ENCODE measurements at regions not wholly inside any gene's neighbourhood (a gene's known extent, or its start where the extent isn't known, plus 50 kb on each side); places are given as distances from the start of the nearest gene placed in this dataset.

GRCh38 chr10:3222626-3223025 is 50.0 kb upstream of the PITRM1 start:
- Histone ChIP-seq H3K4me3 (ENCODE audit: low read length) (no peak overlapping the region), H2AFZ (ENCODE audit: low read length) (no peak overlapping the region), H4K20me1 (ENCODE audit: low read length) (no peaks in the 10 kb centered on the region), H3F3A (ENCODE audit: low read length, unreplicated experiment) (no peaks in the 10 kb centered on the region), H3K9me2 (replicated peaks; ENCODE audit: low read length) (no peaks in the 10 kb centered on the region), H3K4me2 (ENCODE audit: low read length) (no peak overlapping the region), H3K36me3 (ENCODE audit: low read depth, low read length) (no peaks in the 10 kb centered on the region), H3K79me2 (ENCODE audit: low read length) (no peaks in the 10 kb centered on the region), H3K9ac (ENCODE audit: low read length) (no peak overlapping the region), H3K4me1 (ENCODE audit: insufficient read depth, low read length) (peaks cover 16% of the 10 kb centered on the region), H3K9me3 (ENCODE audit: low read length) (no peaks in the 10 kb centered on the region), H3K27ac (ENCODE audit: low read length) (no peak overlapping the region), H3K27me3 (ENCODE audit: low read length) (no peaks in the 10 kb centered on the region)
- ATAC-seq (no peak), DNase-seq (no peak)
- no TSS peak for BruUV-seq (replicated peaks)
- intact Hi-C loops (cut with micrococcal nuclease), result no loop called here
- TF ChIP-seq EZH2phosphoT487 (IDR thresholded peaks at IDR 0.05; ENCODE audit: borderline replicate concordance, low read length) (no peak), EZH2 (IDR thresholded peaks at IDR 0.05; ENCODE audit: low read length, unreplicated experiment) (no peak), CTCF (conservative IDR thresholded peaks at IDR 0.05; ENCODE audit: low read depth, low read length) (no peak)
- ChIA-PET POLR2A (ENCODE audit: unreplicated experiment) (no interaction called here), CTCF (no interaction called here)

Data from PC-3 (cell line).